HG03097 (cell line): ENCODE measurements at regions not wholly inside any gene's neighbourhood (a gene's known extent, or its start where the extent isn't known, plus 50 kb on each side); places are given as distances from the start of the nearest gene placed in this dataset.
"Not testable (repeated sequence)": the region's sequence is repeated elsewhere in the genome, so short reads cannot be mapped to it uniquely, and the experiment has no call there.

Experiments used
- ATAC-seq: cut with Tn5 transposase; IDR thresholded peaks from one replicate; pipeline ENCODE4 v1.9.1; 2021; ENCODE audit not compliant: unreplicated experiment, low FRiP score

- ATAC-seq, result no peak
Measured at GRCh38 chr10:124324856-124325632, 93.7 kb downstream of the OAT start.

DNA sequence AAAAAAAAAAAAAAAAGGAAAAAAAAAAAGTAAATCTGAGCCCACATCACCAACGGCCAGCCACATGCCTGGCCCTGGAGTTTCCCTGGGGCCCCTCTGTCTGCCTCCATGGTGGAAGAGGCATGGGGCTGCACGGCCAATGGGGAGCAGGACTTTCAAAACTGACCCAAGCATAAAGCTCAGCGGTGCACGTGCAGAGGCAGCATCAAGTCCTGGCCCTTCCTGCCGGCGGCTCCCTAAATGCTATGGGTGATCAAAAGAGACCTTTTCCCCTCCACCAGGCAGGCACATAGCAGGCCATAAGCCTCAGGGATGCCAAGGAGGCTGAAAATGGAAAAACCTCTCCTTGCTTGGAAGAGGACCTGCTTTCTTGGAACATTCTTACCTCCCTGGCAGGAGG lies 94.3 kb downstream of the OAT start:
- no peak for ATAC-seq

GRCh38 chr10:124323806-124324205 lies 94.9 kb downstream of the OAT start:
- no peak for ATAC-seq

DNA sequence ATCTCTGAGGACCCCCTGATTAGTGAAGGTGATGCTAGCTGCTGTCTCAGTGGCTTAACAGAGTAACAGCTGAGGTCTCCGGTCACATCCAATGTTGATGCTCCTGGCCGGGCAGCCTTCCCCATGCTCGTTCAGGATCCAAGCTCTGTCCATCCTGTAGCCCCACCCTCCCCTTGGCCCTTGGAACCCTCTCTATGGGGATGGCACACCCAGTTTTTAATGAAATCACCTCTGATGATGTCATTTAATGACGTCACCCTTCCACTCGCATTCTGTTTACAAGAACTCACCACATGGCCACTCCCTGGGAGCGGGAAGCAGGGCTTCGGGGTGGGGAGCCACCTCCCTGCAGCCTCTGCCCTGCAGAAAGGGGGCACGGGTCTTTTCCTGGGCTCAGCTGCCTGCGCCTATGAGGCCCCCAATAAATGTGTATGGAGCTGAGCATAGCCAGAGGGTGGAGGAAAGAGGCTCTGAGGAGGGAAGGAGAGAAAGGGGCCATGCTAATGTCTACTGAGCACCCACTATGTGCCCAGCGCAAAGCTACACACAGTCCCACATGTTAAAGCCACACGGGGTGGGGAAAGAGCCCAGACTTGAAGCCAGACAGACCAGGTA lies 95.5 kb downstream of the OAT start:
- no peak for ATAC-seq

- no peak for ATAC-seq
Measured at GRCh38 chr10:124322191-124322980, 96.3 kb downstream of the OAT start.

- no peak for ATAC-seq
Measured at GRCh38 chr10:124321433-124322089, 97.2 kb downstream of the OAT start.

DNA sequence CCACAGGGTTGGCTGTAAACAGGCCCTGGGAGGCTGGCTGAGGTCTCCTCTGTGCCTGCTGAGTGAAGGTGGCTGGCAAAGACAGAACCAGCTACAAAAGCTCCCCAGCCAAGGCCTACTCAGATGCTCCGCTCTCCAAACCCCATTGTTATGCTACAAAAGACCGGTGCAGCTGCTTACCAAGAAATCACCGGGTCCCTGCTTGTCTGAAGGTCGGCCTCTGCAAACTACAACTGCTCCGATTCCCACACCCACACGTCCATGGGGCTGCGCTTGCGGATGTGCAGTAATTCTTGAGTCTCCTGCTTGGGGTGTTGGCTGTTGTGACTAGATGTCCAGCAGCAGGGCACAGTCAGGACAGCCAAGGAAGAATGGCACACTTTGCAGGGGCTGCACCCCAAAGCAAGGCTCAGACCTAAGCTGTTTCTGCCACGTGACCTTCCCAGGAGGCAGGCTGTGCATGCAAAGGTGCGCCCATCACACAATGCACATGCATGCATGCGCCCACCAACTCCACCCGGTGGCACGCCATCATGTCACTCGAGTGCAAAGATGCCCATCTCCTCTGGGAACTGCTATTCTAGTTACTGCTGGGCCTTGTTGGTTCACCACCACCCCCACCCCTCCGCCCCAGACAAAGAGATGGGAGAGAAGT lies 97.8 kb downstream of the OAT start:
- no peak for ATAC-seq

GRCh38 chr10:124319926-124320391 lies 98.8 kb downstream of the OAT start:
- no peak for ATAC-seq

- not testable (repeated sequence) for ATAC-seq
Measured at GRCh38 chr10:124319520-124319919, 99.2 kb downstream of the OAT start.

DNA sequence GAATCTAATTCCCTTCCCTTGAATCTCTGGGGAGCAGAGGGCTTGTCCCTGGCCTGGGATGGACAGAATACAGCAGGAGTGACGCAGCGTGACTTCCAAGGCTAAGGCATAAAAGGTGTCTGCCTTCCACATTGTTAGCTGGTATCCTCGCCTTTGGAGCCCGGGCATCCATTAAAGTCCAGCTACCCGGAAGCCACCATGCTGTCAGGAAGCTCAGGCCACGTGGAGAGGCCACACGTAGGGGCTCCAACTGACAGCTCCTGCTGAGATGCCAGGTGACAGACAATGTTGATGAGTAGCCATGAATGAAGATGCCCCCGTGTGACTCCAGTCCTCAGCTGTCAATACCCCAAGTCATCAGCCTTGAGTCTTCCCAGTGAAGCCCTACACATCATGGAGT lies 99.9 kb downstream of the OAT start:
- ATAC-seq, result no peak

DNA sequence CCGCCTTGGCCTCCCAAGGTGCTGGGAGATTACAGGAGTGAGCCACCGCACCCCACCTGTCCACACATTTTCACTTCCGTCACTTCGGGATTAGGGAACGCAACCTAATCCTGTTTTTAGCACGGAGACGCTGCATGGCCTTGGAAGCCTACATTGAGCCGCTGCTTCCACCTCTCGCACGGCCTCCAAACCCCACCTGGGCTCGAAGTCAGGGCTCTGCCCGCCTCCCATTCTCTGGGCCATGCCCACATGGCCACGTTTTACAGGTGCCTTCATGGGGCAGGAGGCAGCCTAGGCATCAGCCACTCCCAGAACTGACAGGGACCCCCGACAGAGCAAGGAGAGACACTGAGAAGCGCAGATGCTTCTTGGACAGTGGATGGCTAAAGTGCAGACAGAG lies 100.6 kb downstream of the OAT start:
- ATAC-seq, result no peak

DNA sequence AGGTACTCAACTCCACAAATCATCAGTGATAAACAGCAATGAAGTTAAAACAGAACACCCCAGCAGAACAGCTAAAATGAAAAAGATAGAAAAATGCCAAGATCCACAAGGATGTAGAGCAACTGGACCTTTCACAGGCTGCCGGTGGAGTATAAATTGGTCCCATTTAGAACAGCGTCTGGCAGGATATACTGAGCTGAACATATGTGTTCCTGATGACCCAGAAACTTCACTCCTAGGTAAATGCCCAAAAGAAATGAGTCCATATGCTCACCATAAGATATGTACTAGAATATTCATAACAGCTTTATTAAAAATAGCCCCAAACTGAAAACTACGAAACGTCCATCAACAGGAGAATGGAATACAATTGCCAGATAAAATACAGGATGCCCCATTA lies 102.4 kb downstream of the OAT start:
- no peak for ATAC-seq

DNA sequence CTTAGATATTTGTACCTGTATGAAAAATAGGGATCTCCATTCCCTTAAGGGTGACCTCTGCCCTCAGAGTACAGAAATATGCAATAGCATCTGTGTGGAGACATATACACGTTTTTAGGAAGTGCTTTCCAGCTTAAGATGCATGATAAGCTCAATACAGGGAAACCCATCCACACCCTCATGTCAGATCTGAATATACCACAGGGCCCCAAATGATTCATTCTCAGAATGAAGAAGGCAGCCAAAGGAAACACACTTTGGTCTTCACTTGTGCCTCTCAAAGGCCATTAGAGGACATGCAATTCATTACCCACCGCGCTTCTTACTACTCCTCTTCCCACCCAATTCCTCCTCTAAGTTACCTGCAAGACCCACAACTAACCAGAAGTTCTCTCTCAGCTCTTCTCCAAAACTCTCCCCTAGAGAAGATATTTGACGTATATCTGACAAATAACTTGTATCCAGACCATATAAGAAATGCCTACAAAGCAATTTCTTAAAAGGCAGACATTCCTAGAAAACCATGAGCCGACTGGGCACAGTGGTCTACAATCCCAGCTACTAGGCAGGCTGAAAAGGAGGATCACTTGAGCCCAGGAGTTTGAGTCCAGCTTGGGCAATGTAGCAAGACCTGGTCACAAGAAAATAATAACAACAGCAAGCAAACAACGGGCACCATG lies 103.0 kb downstream of the OAT start:
- ATAC-seq, result no peak

DNA sequence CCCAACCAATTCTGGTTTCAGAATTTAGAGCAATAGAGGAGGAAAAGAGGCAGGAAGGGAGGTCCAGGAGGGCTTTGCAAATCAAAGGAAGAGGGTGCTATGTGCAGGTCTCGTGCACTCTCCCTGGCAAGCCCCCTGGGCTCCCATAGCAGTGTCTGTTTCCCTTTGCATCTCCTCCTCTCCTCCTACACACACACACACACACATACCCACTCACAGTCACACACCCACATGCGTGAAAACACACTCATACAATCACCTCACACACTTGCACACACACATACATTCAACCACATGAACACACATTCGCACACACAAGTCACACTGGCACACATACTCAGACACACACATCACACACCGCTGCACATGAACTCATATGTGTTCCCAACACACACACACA lies 105.3 kb downstream of the OAT start:
- ATAC-seq, result no peak

- ATAC-seq, result no peak
Measured at GRCh38 chr10:124308811-124309210, 109.9 kb downstream of the OAT start.

- ATAC-seq, result no peak
Measured at GRCh38 chr10:124308056-124308645, 110.6 kb downstream of the OAT start.

DNA sequence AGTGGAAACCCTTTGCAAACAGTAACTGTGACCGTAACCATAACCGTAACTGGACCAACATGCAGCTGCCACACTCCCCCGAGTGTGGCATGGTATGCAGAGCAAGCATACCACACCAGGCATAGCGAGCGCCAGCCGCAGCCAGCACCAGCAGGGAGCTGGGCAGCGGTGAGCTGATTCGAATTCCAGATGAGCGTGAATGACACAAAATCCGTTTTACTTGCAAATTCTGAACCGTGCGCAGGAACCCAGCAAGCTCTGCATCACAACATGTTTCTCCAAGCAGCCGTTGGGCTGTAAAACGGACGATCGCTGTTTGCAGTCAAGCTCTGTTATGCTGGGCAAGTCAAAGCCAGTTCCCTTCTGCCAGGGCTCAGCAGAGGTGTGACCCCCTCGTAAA lies 111.1 kb downstream of the OAT start:
- no peak for ATAC-seq

GRCh38 chr10:124306922-124307371 lies 111.8 kb downstream of the OAT start:
- ATAC-seq, result no peak

- no peak for ATAC-seq
Measured at GRCh38 chr10:124306520-124306919, 112.2 kb downstream of the OAT start.
